ENCODE measurements at regions not wholly inside any gene's neighbourhood (a gene's known extent, or its start where the extent isn't known, plus 50 kb on each side); places are given as distances from the start of the nearest gene placed in this dataset.

DNA sequence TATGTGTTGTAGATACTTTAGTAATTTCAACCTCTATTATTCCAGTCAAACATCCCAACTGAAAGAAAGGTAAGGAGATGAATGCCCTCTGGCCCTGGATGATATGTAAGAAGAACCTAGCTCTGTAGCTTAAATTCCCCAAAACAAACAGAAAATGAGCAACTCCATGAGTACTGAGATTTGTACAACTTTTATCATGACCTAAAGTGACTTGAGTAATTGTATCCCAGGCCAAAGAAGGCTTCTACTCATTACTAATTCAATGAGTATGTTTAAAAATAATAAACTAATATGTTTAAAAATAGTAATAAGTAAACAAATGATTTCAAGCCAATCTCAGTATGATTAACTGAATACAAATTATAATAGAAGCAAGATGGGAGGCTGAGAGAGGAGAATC lies 414.0 kb upstream of the ACTBL2 start:
- Histone ChIP-seq H3K4me1 (ENCODE audit: control insufficient read depth, low read length) (no peaks in the 10 kb centered on the region), H3K9me3 (ENCODE audit: control insufficient read depth, insufficient read depth, low read length) (no peaks in the 10 kb centered on the region), H3K27me3 (ENCODE audit: control insufficient read depth, low read length) (no peaks in the 10 kb centered on the region), H3K36me3 (ENCODE audit: control insufficient read depth, low read length) (no peaks in the 10 kb centered on the region), H4K20me1 (ENCODE audit: control insufficient read depth, insufficient read depth, low read depth, low read length) (no peaks in the 10 kb centered on the region), H3K79me2 (ENCODE audit: control insufficient read depth, low read length) (no peaks in the 10 kb centered on the region), H3K27ac (ENCODE audit: low read depth, low read length) (no peak overlapping the region), H3F3A (ENCODE audit: control insufficient read depth, insufficient read depth) (no peaks in the 10 kb centered on the region), H3K9me2 (replicated peaks; ENCODE audit: control insufficient read depth, low read length) (no peaks in the 10 kb centered on the region), H3K4me3 (ENCODE audit: low read length) (no peak overlapping the region), H3K4me2 (ENCODE audit: low read length) (no peak overlapping the region)
- TF ChIP-seq, protein P1, sequence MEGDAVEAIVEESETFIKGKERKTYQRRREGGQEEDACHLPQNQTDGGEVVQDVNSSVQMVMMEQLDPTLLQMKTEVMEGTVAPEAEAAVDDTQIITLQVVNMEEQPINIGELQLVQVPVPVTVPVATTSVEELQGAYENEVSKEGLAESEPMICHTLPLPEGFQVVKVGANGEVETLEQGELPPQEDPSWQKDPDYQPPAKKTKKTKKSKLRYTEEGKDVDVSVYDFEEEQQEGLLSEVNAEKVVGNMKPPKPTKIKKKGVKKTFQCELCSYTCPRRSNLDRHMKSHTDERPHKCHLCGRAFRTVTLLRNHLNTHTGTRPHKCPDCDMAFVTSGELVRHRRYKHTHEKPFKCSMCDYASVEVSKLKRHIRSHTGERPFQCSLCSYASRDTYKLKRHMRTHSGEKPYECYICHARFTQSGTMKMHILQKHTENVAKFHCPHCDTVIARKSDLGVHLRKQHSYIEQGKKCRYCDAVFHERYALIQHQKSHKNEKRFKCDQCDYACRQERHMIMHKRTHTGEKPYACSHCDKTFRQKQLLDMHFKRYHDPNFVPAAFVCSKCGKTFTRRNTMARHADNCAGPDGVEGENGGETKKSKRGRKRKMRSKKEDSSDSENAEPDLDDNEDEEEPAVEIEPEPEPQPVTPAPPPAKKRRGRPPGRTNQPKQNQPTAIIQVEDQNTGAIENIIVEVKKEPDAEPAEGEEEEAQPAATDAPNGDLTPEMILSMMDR (IDR thresholded peaks at IDR 0.05; ENCODE audit: low read depth, low read length, poor library complexity, severe bottlenecking): no peak
- no peak for TF ChIP-seq EZH2phosphoT487 (IDR thresholded peaks at IDR 0.05; ENCODE audit: borderline replicate concordance, low read length)

DNA sequence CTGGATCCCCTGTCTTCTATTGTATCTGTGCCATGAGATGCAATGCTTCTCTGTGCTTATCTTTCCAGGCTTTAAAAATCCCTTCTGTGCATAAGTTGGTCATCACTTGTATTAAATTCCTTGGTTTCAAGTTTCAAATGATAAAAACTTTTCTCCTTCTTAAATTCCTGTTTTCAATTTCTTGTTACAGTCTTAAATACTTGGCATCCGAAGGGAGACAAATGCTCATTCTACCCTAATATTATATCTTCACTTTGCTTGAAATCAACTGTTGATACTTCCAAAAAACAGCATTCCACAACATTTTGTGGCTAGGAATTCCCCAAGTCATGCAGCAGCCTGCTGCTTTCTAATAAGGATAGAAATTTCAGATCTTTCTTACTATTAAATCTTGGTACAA lies 413.2 kb upstream of the ACTBL2 start:
- Histone ChIP-seq H3K27me3 (ENCODE audit: control insufficient read depth, low read length) (no peaks in the 10 kb centered on the region), H3K4me1 (ENCODE audit: control insufficient read depth, low read length) (no peaks in the 10 kb centered on the region), H3K27ac (ENCODE audit: low read depth, low read length) (no peak overlapping the region), H3K36me3 (ENCODE audit: control insufficient read depth, low read length) (no peaks in the 10 kb centered on the region), H3K9me2 (replicated peaks; ENCODE audit: control insufficient read depth, low read length) (no peaks in the 10 kb centered on the region), H3F3A (ENCODE audit: control insufficient read depth, insufficient read depth) (no peaks in the 10 kb centered on the region), H3K4me3 (ENCODE audit: low read length) (no peak overlapping the region), H3K9me3 (ENCODE audit: control insufficient read depth, insufficient read depth, low read length) (no peaks in the 10 kb centered on the region), H3K4me2 (ENCODE audit: low read length) (no peak overlapping the region), H3K79me2 (ENCODE audit: control insufficient read depth, low read length) (no peaks in the 10 kb centered on the region), H4K20me1 (ENCODE audit: control insufficient read depth, insufficient read depth, low read depth, low read length) (no peaks in the 10 kb centered on the region)
- TF ChIP-seq, protein P1 (IDR thresholded peaks at IDR 0.05; ENCODE audit: low read depth, low read length, poor library complexity, severe bottlenecking): no peak
- no peak for TF ChIP-seq EZH2phosphoT487 (IDR thresholded peaks at IDR 0.05; ENCODE audit: borderline replicate concordance, low read length)

DNA sequence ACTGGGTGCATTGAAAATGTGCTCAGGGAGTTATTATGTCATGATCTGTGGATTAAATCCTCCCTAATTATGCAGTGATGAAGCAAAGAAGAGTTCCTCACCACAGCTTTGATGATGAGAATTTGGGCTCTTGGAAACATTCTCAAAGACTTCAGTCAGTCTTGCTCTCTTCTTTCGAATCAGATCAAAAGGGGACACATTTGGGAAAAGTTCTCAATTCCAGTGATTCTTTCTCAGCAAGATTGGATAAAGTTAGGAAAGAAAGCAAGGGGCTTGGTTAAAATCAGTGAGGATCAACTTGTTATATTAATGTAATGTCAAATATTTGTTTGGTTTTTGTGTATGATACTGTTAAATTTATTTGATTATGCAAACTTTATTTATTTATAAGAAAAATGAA lies 411.3 kb upstream of the ACTBL2 start:
- Histone ChIP-seq H3K9me3 (ENCODE audit: control insufficient read depth, insufficient read depth, low read length) (no peaks in the 10 kb centered on the region), H3K4me1 (ENCODE audit: control insufficient read depth, low read length) (no peaks in the 10 kb centered on the region), H3K79me2 (ENCODE audit: control insufficient read depth, low read length) (no peaks in the 10 kb centered on the region), H4K20me1 (ENCODE audit: control insufficient read depth, insufficient read depth, low read depth, low read length) (no peaks in the 10 kb centered on the region), H3K36me3 (ENCODE audit: control insufficient read depth, low read length) (no peaks in the 10 kb centered on the region), H3K4me3 (ENCODE audit: low read length) (no peak overlapping the region), H3K4me2 (ENCODE audit: low read length) (no peak overlapping the region), H3K9me2 (replicated peaks; ENCODE audit: control insufficient read depth, low read length) (no peaks in the 10 kb centered on the region), H3F3A (ENCODE audit: control insufficient read depth, insufficient read depth) (no peaks in the 10 kb centered on the region), H3K27ac (ENCODE audit: low read depth, low read length) (no peak overlapping the region), H3K27me3 (ENCODE audit: control insufficient read depth, low read length) (no peaks in the 10 kb centered on the region)
- TF ChIP-seq EZH2phosphoT487 (IDR thresholded peaks at IDR 0.05; ENCODE audit: borderline replicate concordance, low read length): no peak
- TF ChIP-seq, protein P1 (IDR thresholded peaks at IDR 0.05; ENCODE audit: low read depth, low read length, poor library complexity, severe bottlenecking): no peak

DNA sequence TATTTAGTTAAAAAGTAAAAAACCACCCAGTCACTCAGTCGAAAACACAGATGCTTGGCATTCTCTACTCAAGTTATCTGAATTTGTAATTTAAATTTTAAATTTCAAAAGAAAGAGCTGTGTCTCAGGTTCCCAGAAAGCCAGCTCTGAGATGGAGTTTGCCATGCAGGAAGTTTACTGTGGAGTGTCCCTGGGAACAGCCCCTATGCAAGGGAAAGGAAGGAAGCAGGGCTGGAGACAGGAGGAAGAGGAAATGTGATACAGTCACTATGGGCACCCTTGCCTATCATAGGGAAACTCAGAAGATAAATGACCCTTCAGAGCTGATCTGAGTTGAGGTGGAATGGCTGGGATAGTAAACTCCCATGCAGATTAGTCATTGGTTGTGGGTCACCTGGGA lies 408.8 kb upstream of the ACTBL2 start:
- H3K27me3 ChIP-seq (ENCODE audit: control insufficient read depth, low read length): no peaks in the 10 kb centered on the region
- no peaks in the 10 kb centered on the region for H3K9me3 ChIP-seq (ENCODE audit: control insufficient read depth, insufficient read depth, low read length)
- H3K9me2 ChIP-seq (replicated peaks; ENCODE audit: control insufficient read depth, low read length): no peaks in the 10 kb centered on the region
- H3K79me2 ChIP-seq (ENCODE audit: control insufficient read depth, low read length): no peaks in the 10 kb centered on the region
- H3K4me3 ChIP-seq (ENCODE audit: low read length): no peak overlapping the region
- no peak overlapping the region for H3K4me2 ChIP-seq (ENCODE audit: low read length)
- H4K20me1 ChIP-seq (ENCODE audit: control insufficient read depth, insufficient read depth, low read depth, low read length): no peaks in the 10 kb centered on the region
- H3F3A ChIP-seq (ENCODE audit: control insufficient read depth, insufficient read depth): no peaks in the 10 kb centered on the region
- no peaks in the 10 kb centered on the region for H3K4me1 ChIP-seq (ENCODE audit: control insufficient read depth, low read length)
- TF ChIP-seq EZH2phosphoT487 (IDR thresholded peaks at IDR 0.05; ENCODE audit: borderline replicate concordance, low read length): no peak
- TF ChIP-seq, protein P1 (IDR thresholded peaks at IDR 0.05; ENCODE audit: low read depth, low read length, poor library complexity, severe bottlenecking): no peak
- H3K36me3 ChIP-seq (ENCODE audit: control insufficient read depth, low read length): no peaks in the 10 kb centered on the region
- no peak overlapping the region for H3K27ac ChIP-seq (ENCODE audit: low read depth, low read length)

Data from DOHH2 (cell line).